HG03457 (cell line): ENCODE measurements at regions not wholly inside any gene's neighbourhood (a gene's known extent, or its start where the extent isn't known, plus 50 kb on each side); places are given as distances from the start of the nearest gene placed in this dataset.
"Not testable (repeated sequence)": the region's sequence is repeated elsewhere in the genome, so short reads cannot be mapped to it uniquely, and the experiment has no call there.

ENCODE experiments used
- ATAC-seq: cut with Tn5 transposase; IDR thresholded peaks from one replicate; pipeline ENCODE4 v1.9.1; 2021; ENCODE audit warnings: moderate number of reproducible peaks; ENCODE audit not compliant: unreplicated experiment

GRCh38 chr9:38342532-38342931 lies 50.0 kb upstream of the ALDH1B1 start:
- no peak for ATAC-seq

GRCh38 chr9:38342096-38342495 lies 50.4 kb upstream of the ALDH1B1 start:
- no peak for ATAC-seq

- ATAC-seq = no peak
Measured at GRCh38 chr9:38339496-38339895, 53.0 kb upstream of the ALDH1B1 start.

GRCh38 chr9:38339087-38339486 lies 53.4 kb upstream of the ALDH1B1 start:
- peak; percentile 88 for ATAC-seq

- no peak for ATAC-seq
Measured at GRCh38 chr9:38338342-38339018, 54.0 kb upstream of the ALDH1B1 start.

GRCh38 chr9:38337706-38338264 lies 54.7 kb upstream of the ALDH1B1 start:
- ATAC-seq = no peak

GRCh38 chr9:38337181-38337580 lies 55.3 kb upstream of the ALDH1B1 start:
- ATAC-seq = no peak

- no peak for ATAC-seq
Measured at GRCh38 chr9:38336341-38336740, 56.2 kb upstream of the ALDH1B1 start.

GRCh38 chr9:38335686-38336085 lies 56.8 kb upstream of the ALDH1B1 start:
- ATAC-seq = no peak

- no peak for ATAC-seq
Measured at GRCh38 chr9:38334234-38334633, 58.3 kb upstream of the ALDH1B1 start.

GRCh38 chr9:38333047-38333446 lies 59.5 kb upstream of the ALDH1B1 start:
- no peak for ATAC-seq

- no peak for ATAC-seq
Measured at GRCh38 chr9:38332625-38333024, 59.9 kb upstream of the ALDH1B1 start.

- ATAC-seq = no peak
Measured at GRCh38 chr9:38331141-38331540, 61.4 kb upstream of the ALDH1B1 start.

- ATAC-seq = no peak
Measured at GRCh38 chr9:38329968-38330367, 62.5 kb upstream of the ALDH1B1 start.

GRCh38 chr9:38328765-38329164 lies 63.7 kb upstream of the ALDH1B1 start:
- no peak for ATAC-seq

- ATAC-seq = no peak
Measured at GRCh38 chr9:38326122-38326521, 66.4 kb upstream of the ALDH1B1 start.

GRCh38 chr9:38324213-38324612 lies 68.3 kb upstream of the ALDH1B1 start:
- ATAC-seq = not testable (repeated sequence)

- no peak for ATAC-seq
Measured at GRCh38 chr9:38322937-38323336, 69.6 kb upstream of the ALDH1B1 start.

GRCh38 chr9:38319496-38320173 lies 72.9 kb upstream of the ALDH1B1 start:
- ATAC-seq = no peak

- ATAC-seq = peak; percentile 84
Measured at GRCh38 chr9:38318759-38319495, 73.6 kb upstream of the ALDH1B1 start.

- ATAC-seq = no peak
Measured at GRCh38 chr9:38316166-38316780, 76.2 kb upstream of the ALDH1B1 start.
